ENCODE measurements at regions not wholly inside any gene's neighbourhood (a gene's known extent, or its start where the extent isn't known, plus 50 kb on each side); places are given as distances from the start of the nearest gene placed in this dataset.
A peak's percentile ranks its signal among the peaks of the same experiment; 100 is the strongest.

GRCh38 chr9:113659740-113660139 lies 196.2 kb downstream of the RGS3 start:
- Histone ChIP-seq H3K9me1 (ENCODE audit: insufficient read depth, low read length) (peaks cover 4% of the 10 kb centered on the region; the same call in 1 of the 2 replicates), H3K79me1 (ENCODE audit: low read depth in 1 of 2, low read length in 2 of 2) (no peaks in the 10 kb centered on the region), H3K9ac (ENCODE audit: low read depth, low read length) (no peak overlapping the region), H2BK20ac (ENCODE audit: low read depth, low read length) (no peak overlapping the region), H3K4ac (ENCODE audit: low read depth, low read length) (no peak overlapping the region), H2BK120ac (ENCODE audit: low read depth, low read length) (no peak overlapping the region), H3K18ac (ENCODE audit: low read depth, low read length) (no peak overlapping the region), H4K5ac (ENCODE audit: low read depth, low read length) (no peak overlapping the region), H2AFZ (replicated peaks; ENCODE audit: low read length, poor library complexity) (no peak overlapping the region), H4K91ac (ENCODE audit: insufficient read depth, low read depth, low read length) (no peak overlapping the region), H3K27me3 (ENCODE audit: control insufficient read depth, insufficient read depth, low read length) (peaks cover 7% of the 10 kb centered on the region; the same call in 1 of the 2 replicates), H3K4me2 (ENCODE audit: low read depth, low read length) (no peak overlapping the region), H3K56ac (ENCODE audit: extremely low read depth, insufficient read depth, low read length) (no peak overlapping the region), H2AK9ac (replicated peaks; ENCODE audit: low read depth, low read length, poor library complexity) (no peak overlapping the region), H3K14ac (replicated peaks; ENCODE audit: low read depth, low read length) (no peak overlapping the region), H4K8ac (ENCODE audit: low read depth in 2 of 2, low read length in 2 of 2) (no peak overlapping the region), H3K9me3 (ENCODE audit: control insufficient read depth, insufficient read depth, low read length) (no peaks in the 10 kb centered on the region), H4K20me1 (ENCODE audit: insufficient read depth, low read length) (no peaks in the 10 kb centered on the region), H2AK5ac (ENCODE audit: low read depth, low read length) (no peak overlapping the region), H2BK5ac (ENCODE audit: low read depth, low read length, poor library complexity, severe bottlenecking) (no peak overlapping the region), H3K4me1 (ENCODE audit: control insufficient read depth, insufficient read depth, low read length) (peaks cover 5% of the 10 kb centered on the region), H3K4me3 (ENCODE audit: insufficient read depth, low read depth, low read length) (no peak overlapping the region), H3K36me3 (ENCODE audit: control insufficient read depth, insufficient read depth, low read length) (no peaks in the 10 kb centered on the region), H3K23ac (ENCODE audit: low read depth, low read length) (no peak overlapping the region), H3K27ac (ENCODE audit: insufficient read depth, low read length) (no peak overlapping the region), H2BK15ac (ENCODE audit: low read depth, low read length) (no peak overlapping the region)
- in situ Hi-C loops (cut with MboI; ENCODE audit: low sequenced_read_pairs): loop anchor here (5.0 to 10.0 kb wide), 4 partner anchors 67 to 355 kb away; partner anchors contain the start of gene RNF183
- no peak for ATAC-seq (ENCODE audit: low read depth)
- no CpG with 5 or more reads among the region's 3 CpGs for WGBS, 2 experiments (ENCODE audit: extremely low coverage in 2 of 2, insufficient read length in 1 of 2)
- TF ChIP-seq USF2 (IDR thresholded peaks at IDR 0.05; ENCODE audit: low read depth, low read length) (peak; percentile 45), CHD1 (IDR thresholded peaks at IDR 0.05; ENCODE audit: low read depth, low read length) (no peak)
- CTCF ChIA-PET: interaction anchor here (2.2 kb wide), 1 partner anchor 68 kb away, joined by 7 read pairs; no protein-coding TSS in a partner anchor
- dilution Hi-C loops (cut with HindIII; ENCODE audit: low sequenced_read_pairs, unreplicated experiment): no loop called here
- DNase-seq: no peak
- POLR2A ChIA-PET (ENCODE audit: unreplicated experiment): no interaction called here
- intact Hi-C loops (cut with micrococcal nuclease): loop anchor here (2.0 to 10.0 kb wide), 4 partner anchors 213 to 742 kb away; partner anchors contain the start of genes CDC26 and PRPF4
- BruUV-seq (replicated peaks): no TSS peak

All from IMR-90 (cell line).